IMR-90 (cell line): ENCODE measurements at regions not wholly inside any gene's neighbourhood (a gene's known extent, or its start where the extent isn't known, plus 50 kb on each side); places are given as distances from the start of the nearest gene placed in this dataset.

ENCODE experiments used
- ATAC-seq: fragments of 200-7000 bp; cut with Tn5 transposase; 2 replicates; pipeline ENCODE4 v1.9.1; 2020; ENCODE audit warnings: low read depth, mild to moderate bottlenecking, moderate library complexity
- BruUV-seq: library from RNA; stranded (reverse); fragments of 400-500 nt; replicated peaks from 2 replicates; lab custom pipeline; 2021; lab: Mats Ljungman, UMichigan
- CTCF ChIA-PET: fragments of 300-600 bp; formaldehyde crosslinking; extraction: SDS; loops from one replicate; lab custom pipeline; 2021; ENCODE audit warnings: antibody characterized with exemption; lab: Yijun Ruan, JAX
- POLR2A ChIA-PET: fragments of 300-600 bp; sonication (Branson Sonifier 250); formaldehyde crosslinking; loops from one replicate; lab custom pipeline; 2022; ENCODE audit warnings: antibody characterized with exemption; ENCODE audit not compliant: unreplicated experiment; lab: Charles Lee
- DNase-seq: peaks from one replicate; pipeline ENCODE4 v3.0.0; 2013
- H2AFZ ChIP-seq: replicated peaks from 2 replicates; pipeline ENCODE3; 2013; ENCODE audit warnings: low read length, mild to moderate bottlenecking; ENCODE audit not compliant: poor library complexity
- H2AK5ac ChIP-seq: 2 replicates; pipeline ENCODE4 v1.6.1; 2013; ENCODE audit warnings: low read depth, low read length, inconsistent platforms
- H2AK9ac ChIP-seq: replicated peaks from 2 replicates; pipeline ENCODE3; 2013; ENCODE audit warnings: mild to moderate bottlenecking, low read depth, low read length, moderate library complexity; ENCODE audit not compliant: poor library complexity
- H2BK120ac ChIP-seq: 2 replicates; pipeline ENCODE4 v1.6.1; 2013; ENCODE audit warnings: low read depth, low read length, inconsistent platforms
- H2BK15ac ChIP-seq: 3 replicates; pipeline ENCODE4 v1.6.1; 2013; ENCODE audit warnings: low read depth, low read length, inconsistent platforms
- H2BK20ac ChIP-seq: 2 replicates; pipeline ENCODE4 v1.6.1; 2013; ENCODE audit warnings: low read depth, mild to moderate bottlenecking, inconsistent platforms, low read length, moderate library complexity
- H2BK5ac ChIP-seq: 2 replicates; pipeline ENCODE4 v1.6.1; 2013; ENCODE audit warnings: mild to moderate bottlenecking, low read depth, low read length, inconsistent platforms; ENCODE audit not compliant: poor library complexity, severe bottlenecking
- H3K14ac ChIP-seq: replicated peaks from 2 replicates; pipeline ENCODE4 v1.6.1; 2013; ENCODE audit warnings: low read depth, low read length, inconsistent platforms
- H3K18ac ChIP-seq: 2 replicates; pipeline ENCODE4 v1.6.1; 2013; ENCODE audit warnings: low read depth, low read length, control low read depth
- H3K23ac ChIP-seq: 2 replicates; pipeline ENCODE4 v1.6.1; 2013; ENCODE audit warnings: low read depth, low read length, inconsistent platforms
- H3K27ac ChIP-seq: 2 replicates; pipeline ENCODE4 v1.5.1; 2013; ENCODE audit warnings: mild to moderate bottlenecking, control low read depth, low read length; ENCODE audit not compliant: insufficient read depth
- H3K27me3 ChIP-seq: 2 replicates; pipeline ENCODE4 v1.6.1; 2013; ENCODE audit warnings: low read length; ENCODE audit not compliant: control insufficient read depth, insufficient read depth
- H3K36me3 ChIP-seq: 2 replicates; pipeline ENCODE4 v1.6.1; 2013; ENCODE audit warnings: low read length, mixed read lengths; ENCODE audit not compliant: control insufficient read depth, insufficient read depth
- H3K4ac ChIP-seq: 2 replicates; pipeline ENCODE4 v1.6.1; 2013; ENCODE audit warnings: low read depth, low read length, inconsistent platforms
- H3K4me1 ChIP-seq: 2 replicates; pipeline ENCODE4 v1.6.1; 2013; ENCODE audit warnings: low read length, mixed read lengths; ENCODE audit not compliant: control insufficient read depth, insufficient read depth
- H3K4me2 ChIP-seq: 2 replicates; pipeline ENCODE4 v1.6.1; 2013; ENCODE audit warnings: low read depth, mild to moderate bottlenecking, control low read depth, low read length, moderate library complexity
- H3K4me3 ChIP-seq: 2 replicates; pipeline ENCODE4 v1.5.1; 2013; ENCODE audit warnings: low read depth, mild to moderate bottlenecking, control low read depth, low read length, moderate library complexity; ENCODE audit not compliant: insufficient read depth
- H3K56ac ChIP-seq: 2 replicates; pipeline ENCODE4 v1.6.1; 2013; ENCODE audit warnings: low read length, inconsistent platforms; ENCODE audit not compliant: insufficient read depth; ENCODE audit errors: extremely low read depth
- H3K79me1 ChIP-seq, 2 experiments: 2 replicates each; pipeline ENCODE4 v1.6.1; 2013; ENCODE audit warnings: low read length in 2 of 2, inconsistent platforms in 1 of 2, low read depth in 1 of 2
- H3K9ac ChIP-seq: 2 replicates; pipeline ENCODE4 v1.6.1; 2013; ENCODE audit warnings: low read depth, low read length, control low read depth
- H3K9me1 ChIP-seq: 2 replicates; pipeline ENCODE4 v1.6.1; 2013; ENCODE audit warnings: low read length, inconsistent platforms; ENCODE audit not compliant: insufficient read depth
- H3K9me3 ChIP-seq: 2 replicates; pipeline ENCODE4 v1.6.1; 2013; ENCODE audit warnings: low read length; ENCODE audit not compliant: control insufficient read depth, insufficient read depth
- H4K20me1 ChIP-seq: 2 replicates; pipeline ENCODE4 v1.6.1; 2013; ENCODE audit warnings: low read length, inconsistent platforms; ENCODE audit not compliant: insufficient read depth
- H4K5ac ChIP-seq: 2 replicates; pipeline ENCODE4 v1.6.1; 2013; ENCODE audit warnings: mild to moderate bottlenecking, low read depth, low read length, control low read depth
- H4K8ac ChIP-seq, 2 experiments: 2 replicates each; pipeline ENCODE4 v1.6.1; 2013; ENCODE audit warnings: low read depth in 2 of 2, low read length in 2 of 2, control low read depth in 1 of 2, inconsistent platforms in 1 of 2
- H4K91ac ChIP-seq: 2 replicates; pipeline ENCODE4 v1.6.1; 2013; ENCODE audit warnings: low read depth, low read length, inconsistent platforms; ENCODE audit not compliant: insufficient read depth
- BHLHE40 ChIP-seq: fragments of 150-350 bp; IDR thresholded peaks from 2 replicates; pipeline ENCODE4 v1.6.1; 2016; ENCODE audit warnings: mild to moderate bottlenecking, low read depth, low read length
- FOS ChIP-seq: fragments of 150-350 bp; IDR thresholded peaks from 2 replicates; pipeline ENCODE4 v1.6.1; 2016; ENCODE audit warnings: low read depth, low read length
- MAFK ChIP-seq: IDR thresholded peaks from 2 replicates; pipeline ENCODE4 v1.6.1; 2012; ENCODE audit warnings: low read depth, low read length, improper control_type of control experiment
- MAZ ChIP-seq: IDR thresholded peaks from 2 replicates; pipeline ENCODE4 v1.6.1; 2012; ENCODE audit warnings: low read depth, mild to moderate bottlenecking, low read length, improper control_type of control experiment, moderate library complexity, borderline replicate concordance
- NFE2L2 ChIP-seq: fragments of 150-350 bp; IDR thresholded peaks from 2 replicates; pipeline ENCODE4 v1.6.1; 2016; ENCODE audit warnings: low read depth, mild to moderate bottlenecking, low read length
- RAD21 ChIP-seq: IDR thresholded peaks from 2 replicates; pipeline ENCODE4 v1.6.1; 2012; ENCODE audit warnings: low read length, improper control_type of control experiment
- RCOR1 ChIP-seq: IDR thresholded peaks from 2 replicates; pipeline ENCODE4 v1.6.1; 2012; ENCODE audit warnings: mild to moderate bottlenecking, low read length, improper control_type of control experiment; ENCODE audit not compliant: insufficient replicate concordance
- WGBS, 2 experiments: methylation state at CpG; one replicate each; pipeline versions ENCODE4 v1.1.5 to v1.1.7; 2013; ENCODE audit warnings: missing lambda C conversion rate in 2 of 2; ENCODE audit not compliant: insufficient read length in 1 of 2; ENCODE audit errors: extremely low coverage in 2 of 2; 5-methylcytosine and 5-hydroxymethylcytosine counted together
- dilution Hi-C: fragments of 300-500 bp; cut with HindIII; formaldehyde crosslinking; loops from one replicate; pipeline ENCODE4 v1.14.3; 2018; ENCODE audit warnings: low sequenced_read_pairs; ENCODE audit not compliant: unreplicated experiment
- in situ Hi-C: fragments of 300-500 bp; cut with MboI; formaldehyde crosslinking; loops from 3 replicates; pipeline ENCODE4 v1.14.3; 2019; ENCODE audit warnings: low sequenced_read_pairs, inconsistent platforms, mixed read lengths
- intact Hi-C: fragments of 100-400 bp; cut with micrococcal nuclease; formaldehyde crosslinking; loops from 2 replicates; pipeline ENCODE4 v1.10.0; 2022
- TF ChIP-seq, protein P1 (sequence below): fragments of 150-350 bp; IDR thresholded peaks from 2 replicates; pipeline ENCODE4 v1.6.1; 2017; ENCODE audit warnings: mild to moderate bottlenecking, antibody characterized with exemption, low read length, low read depth

DNA sequence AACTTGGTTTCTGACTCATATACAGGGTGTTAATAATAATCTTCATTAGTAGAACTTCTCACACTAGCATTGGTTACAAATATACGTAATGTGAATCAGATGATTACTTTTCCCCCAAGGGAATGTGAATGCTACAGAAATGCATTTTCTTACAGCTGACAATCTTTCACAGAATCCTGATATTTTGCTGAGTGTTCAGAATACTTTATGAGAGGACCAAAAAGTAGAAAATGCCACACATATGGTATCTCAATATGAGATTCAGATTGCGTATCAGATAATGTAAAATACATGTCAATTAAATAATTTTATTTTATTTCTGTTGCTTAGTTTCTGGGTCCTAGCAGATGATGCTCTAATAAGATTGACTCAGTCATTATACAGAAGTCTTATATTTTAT, 979.9 kb upstream of the GBE1 start:
- H3K27ac ChIP-seq = no peak overlapping the region
- H2AK9ac ChIP-seq = no peak overlapping the region
- H2BK15ac ChIP-seq = no peak overlapping the region
- DNase-seq (no peak), ATAC-seq (no peak)
- no peak overlapping the region for H2BK5ac ChIP-seq
- CTCF ChIA-PET = no interaction called here
- H3K9ac ChIP-seq = no peak overlapping the region
- POLR2A ChIA-PET = no interaction called here
- H3K23ac ChIP-seq = no peak overlapping the region
- H4K20me1 ChIP-seq = no peaks in the 10 kb centered on the region
- TF ChIP-seq RCOR1 (no peak), RAD21 (no peak), NFE2L2 (no peak), BHLHE40 (no peak), MAZ (no peak), FOS (no peak), MAFK (no peak)
- TF ChIP-seq, protein P1, sequence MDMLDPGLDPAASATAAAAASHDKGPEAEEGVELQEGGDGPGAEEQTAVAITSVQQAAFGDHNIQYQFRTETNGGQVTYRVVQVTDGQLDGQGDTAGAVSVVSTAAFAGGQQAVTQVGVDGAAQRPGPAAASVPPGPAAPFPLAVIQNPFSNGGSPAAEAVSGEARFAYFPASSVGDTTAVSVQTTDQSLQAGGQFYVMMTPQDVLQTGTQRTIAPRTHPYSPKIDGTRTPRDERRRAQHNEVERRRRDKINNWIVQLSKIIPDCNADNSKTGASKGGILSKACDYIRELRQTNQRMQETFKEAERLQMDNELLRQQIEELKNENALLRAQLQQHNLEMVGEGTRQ = no peak
- intact Hi-C loops (no loop called here), in situ Hi-C loops (no loop called here), dilution Hi-C loops (no loop called here)
- H3K27me3 ChIP-seq = no peaks in the 10 kb centered on the region
- no peak overlapping the region for H3K4me2 ChIP-seq
- H4K91ac ChIP-seq = no peak overlapping the region
- H3K14ac ChIP-seq = no peak overlapping the region
- no TSS peak for BruUV-seq
- H3K4me1 ChIP-seq = no peaks in the 10 kb centered on the region
- no peak overlapping the region for H2BK20ac ChIP-seq
- no peaks in the 10 kb centered on the region for H3K79me1 ChIP-seq
- no peak overlapping the region for H3K4me3 ChIP-seq
- H2AFZ ChIP-seq = no peak overlapping the region
- H3K18ac ChIP-seq = no peak overlapping the region
- peaks cover 12% of the 10 kb centered on the region for H3K9me3 ChIP-seq
- no peak overlapping the region for H3K56ac ChIP-seq
- no CpG with 5 or more reads among the region's 2 CpGs for WGBS, 2 experiments
- no peak overlapping the region for H4K5ac ChIP-seq
- H2BK120ac ChIP-seq = no peak overlapping the region
- H3K9me1 ChIP-seq = no peaks in the 10 kb centered on the region
- H2AK5ac ChIP-seq = no peak overlapping the region
- H3K4ac ChIP-seq = no peak overlapping the region
- no peak overlapping the region for H4K8ac ChIP-seq
- no peaks in the 10 kb centered on the region for H3K36me3 ChIP-seq
